HG02759 (cell line): ENCODE measurements at regions not wholly inside any gene's neighbourhood (a gene's known extent, or its start where the extent isn't known, plus 50 kb on each side); places are given as distances from the start of the nearest gene placed in this dataset.
"Not testable (repeated sequence)": the region's sequence is repeated elsewhere in the genome, so short reads cannot be mapped to it uniquely, and the experiment has no call there.

ENCODE experiments used
- ATAC-seq: cut with Tn5 transposase; IDR thresholded peaks from one replicate; pipeline ENCODE4 v1.9.1; 2021; ENCODE audit warnings: mild to moderate bottlenecking, moderate library complexity; ENCODE audit not compliant: unreplicated experiment

DNA sequence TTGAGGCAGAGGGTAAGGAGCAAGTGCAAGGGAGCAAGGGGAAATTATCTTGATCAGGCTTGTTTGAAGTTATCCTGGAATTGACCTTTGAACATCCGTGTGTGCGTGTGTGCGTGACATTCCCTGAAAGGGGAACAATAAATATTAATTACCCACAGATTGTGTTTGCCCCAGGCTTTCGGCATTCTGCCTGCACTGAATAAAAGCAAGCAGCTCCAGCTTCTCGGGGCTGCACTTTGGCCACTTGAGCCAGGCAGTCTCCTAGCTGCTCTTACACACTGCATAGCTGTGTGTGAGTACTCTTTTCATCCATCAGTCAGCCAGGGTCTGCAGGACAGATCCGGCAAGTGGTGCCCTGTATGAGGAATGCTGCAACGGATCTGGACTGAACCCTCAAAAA lies 107.7 kb upstream of the BTN3A2 start:
- ATAC-seq, result no peak

GRCh38 chr6:26258212-26258977 lies 106.6 kb upstream of the BTN3A2 start:
- ATAC-seq, result no peak

DNA sequence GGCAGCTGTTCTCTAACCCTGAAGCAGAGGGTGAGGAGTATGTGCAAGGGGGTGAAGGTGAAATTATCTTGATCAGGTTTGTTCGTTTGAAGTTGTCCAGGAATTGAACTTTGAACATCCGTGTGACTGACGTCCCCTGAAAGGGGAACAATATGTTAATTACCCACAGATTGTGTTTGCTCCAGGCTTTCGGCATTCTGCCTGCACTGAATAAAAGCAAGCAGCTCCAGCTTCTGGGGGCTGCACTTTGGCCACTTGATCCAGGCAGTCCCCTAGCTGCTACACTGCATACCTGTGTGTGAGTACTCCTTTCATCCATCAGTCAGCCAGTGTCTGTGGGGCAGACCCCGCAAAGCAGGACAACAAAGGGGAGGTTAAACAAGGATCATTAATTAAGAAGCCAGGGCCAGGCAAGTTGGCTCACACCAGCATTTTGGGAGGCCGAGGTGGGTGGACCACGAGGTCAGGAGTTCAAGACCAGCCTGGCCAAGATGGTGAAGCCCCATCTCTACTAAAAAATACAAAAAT lies 104.8 kb upstream of the BTN3A2 start:
- ATAC-seq, result no peak

DNA sequence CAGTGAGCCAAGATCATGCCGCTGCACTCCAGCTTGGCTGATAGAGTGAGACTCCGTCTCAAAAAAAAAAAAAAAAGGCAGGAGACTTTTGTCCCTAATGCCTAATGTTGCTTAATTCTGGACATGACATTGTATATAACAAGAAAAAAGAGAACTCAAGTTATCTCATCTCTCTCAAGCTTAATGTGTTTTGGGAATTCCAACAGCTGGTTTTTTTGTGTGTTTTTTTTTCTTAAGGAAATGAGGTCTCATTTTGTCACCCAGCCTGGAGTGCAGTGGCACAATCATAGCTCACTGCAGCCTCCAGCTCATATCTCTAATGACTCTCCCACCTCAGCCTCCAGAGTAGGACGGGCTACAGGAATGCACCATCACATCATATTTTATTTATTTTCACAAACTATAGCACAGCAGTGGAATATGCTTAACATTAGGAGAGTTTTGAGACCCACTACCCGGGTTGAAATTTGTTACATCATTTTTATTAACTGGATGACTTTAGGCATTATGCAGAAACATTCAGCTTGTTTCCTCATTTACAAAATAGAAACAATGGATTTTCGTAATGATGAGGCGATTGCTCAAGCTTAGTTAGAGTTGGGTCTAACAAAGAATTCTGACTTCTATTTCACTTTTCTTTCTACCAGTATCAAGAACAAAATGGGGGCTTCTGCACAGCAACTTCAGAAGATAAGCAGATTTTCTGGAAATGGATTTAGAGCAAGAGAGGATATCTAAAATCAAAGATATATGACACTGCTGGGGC lies 104.1 kb upstream of the BTN3A2 start:
- ATAC-seq, result no peak

- no peak for ATAC-seq
Measured at GRCh38 chr6:26264547-26264946, 100.5 kb upstream of the BTN3A2 start.

GRCh38 chr6:26267083-26267589 lies 97.9 kb upstream of the BTN3A2 start:
- ATAC-seq, result no peak

DNA sequence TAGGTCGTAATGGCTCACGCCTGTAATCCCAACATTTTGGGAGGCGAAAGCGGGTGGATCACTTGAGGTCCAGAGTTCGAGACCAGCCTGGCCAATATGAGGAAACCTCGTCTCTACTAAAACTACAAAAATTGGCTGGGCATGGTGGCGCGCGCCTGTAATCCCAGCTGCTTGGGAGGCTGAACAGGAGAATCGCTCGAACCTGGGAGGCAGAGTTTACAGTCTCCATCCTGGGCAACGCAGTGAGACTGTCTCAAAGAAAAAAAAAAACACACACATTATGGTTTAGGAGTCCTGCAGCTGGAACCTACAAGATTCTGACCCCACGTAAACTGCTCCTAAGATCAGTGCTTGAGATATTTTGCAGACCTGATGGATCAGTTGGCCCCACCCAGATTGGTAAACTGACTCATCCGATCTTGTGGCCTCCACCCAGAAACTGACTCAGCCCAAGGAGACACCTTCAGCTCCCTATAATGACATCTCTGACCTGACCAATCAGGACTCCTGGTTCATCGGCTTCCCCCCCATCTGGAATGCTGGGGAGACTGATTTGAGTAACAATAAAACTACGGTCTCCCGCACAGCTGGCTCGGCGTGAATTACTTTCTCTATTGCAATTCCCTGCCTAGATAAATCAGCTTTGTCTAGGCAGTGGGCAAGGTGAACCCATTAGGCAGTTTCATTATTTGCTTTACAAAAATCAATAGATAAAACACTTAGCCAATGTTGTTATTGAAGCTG lies 96.2 kb upstream of the BTN3A2 start:
- no peak for ATAC-seq

- ATAC-seq, result no peak
Measured at GRCh38 chr6:26269531-26270485, 95.2 kb upstream of the BTN3A2 start.

- no peak for ATAC-seq
Measured at GRCh38 chr6:26270486-26270861, 94.5 kb upstream of the BTN3A2 start.

DNA sequence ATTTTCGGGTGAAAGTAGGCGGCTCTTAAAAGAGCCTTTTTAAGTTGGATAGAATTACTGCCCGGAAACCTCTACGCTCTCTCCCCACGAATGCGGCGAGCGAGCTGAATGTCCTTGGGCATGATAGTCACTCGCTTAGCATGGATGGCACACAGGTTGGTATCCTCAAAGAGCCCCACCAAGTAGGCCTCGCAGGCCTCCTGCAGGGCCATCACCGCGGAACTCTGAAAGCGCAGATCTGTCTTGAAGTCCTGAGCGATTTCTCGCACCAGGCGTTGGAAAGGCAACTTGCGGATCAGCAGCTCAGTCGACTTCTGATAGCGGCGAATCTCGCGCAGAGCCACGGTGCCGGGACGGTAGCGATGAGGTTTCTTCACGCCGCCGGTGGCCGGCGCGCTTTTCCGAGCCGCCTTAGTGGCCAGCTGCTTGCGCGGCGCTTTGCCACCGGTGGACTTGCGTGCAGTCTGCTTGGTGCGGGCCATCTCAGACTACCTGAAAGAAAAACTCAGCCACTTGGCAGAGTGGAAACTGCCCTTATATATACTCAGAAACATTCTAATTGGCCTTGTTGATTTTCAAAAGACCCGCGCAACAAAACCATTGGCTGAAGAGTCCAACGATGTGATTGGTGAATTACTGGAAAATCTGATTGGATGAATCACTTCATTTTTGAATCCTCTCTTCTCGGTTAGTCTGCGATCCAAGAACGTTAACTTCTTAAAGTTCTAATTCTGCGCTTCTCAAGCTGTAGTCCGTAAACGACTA lies 93.9 kb upstream of the BTN3A2 start:
- ATAC-seq, result peak; percentile 32

DNA sequence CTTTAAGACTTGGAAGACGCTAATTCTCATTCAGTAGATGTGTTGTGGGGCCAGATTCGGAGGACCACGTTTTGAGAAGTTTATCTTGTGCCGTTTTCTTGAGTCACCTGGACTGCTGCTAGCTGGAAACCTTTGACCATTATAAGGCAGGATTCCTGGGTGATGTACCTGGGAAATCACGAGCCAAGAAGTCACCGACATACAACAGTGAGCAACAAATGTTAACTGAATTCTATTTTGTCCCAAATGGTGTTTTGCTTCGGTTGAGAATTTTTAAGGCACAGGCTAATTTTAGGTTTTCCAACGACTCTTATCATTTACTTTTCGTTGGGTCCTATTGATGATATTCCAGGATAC lies 93.4 kb upstream of the BTN3A2 start:
- no peak for ATAC-seq

DNA sequence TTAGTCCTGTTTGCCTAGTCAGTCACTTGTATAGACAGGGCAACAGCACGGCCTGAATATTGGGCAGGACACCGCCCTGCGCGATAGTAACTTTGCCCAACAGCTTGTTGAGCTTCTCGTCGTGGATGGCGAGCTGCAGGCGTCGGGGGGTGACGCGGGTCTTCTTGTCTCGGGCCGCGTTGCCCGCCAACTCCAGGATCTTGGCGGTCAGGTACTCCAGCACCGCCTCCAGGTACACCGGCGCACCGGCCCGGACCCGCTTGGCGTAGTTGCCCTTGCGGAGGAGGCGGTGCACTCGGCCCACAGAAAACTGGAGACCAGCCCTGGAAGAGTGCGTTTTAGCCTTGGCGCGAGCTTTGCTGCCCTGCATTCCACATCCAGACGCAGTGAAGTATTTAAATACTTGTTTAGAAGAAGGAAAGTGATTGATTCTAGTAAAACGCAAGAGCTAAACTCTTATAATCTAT lies 92.8 kb upstream of the BTN3A2 start:
- ATAC-seq, result peak; percentile 29

DNA sequence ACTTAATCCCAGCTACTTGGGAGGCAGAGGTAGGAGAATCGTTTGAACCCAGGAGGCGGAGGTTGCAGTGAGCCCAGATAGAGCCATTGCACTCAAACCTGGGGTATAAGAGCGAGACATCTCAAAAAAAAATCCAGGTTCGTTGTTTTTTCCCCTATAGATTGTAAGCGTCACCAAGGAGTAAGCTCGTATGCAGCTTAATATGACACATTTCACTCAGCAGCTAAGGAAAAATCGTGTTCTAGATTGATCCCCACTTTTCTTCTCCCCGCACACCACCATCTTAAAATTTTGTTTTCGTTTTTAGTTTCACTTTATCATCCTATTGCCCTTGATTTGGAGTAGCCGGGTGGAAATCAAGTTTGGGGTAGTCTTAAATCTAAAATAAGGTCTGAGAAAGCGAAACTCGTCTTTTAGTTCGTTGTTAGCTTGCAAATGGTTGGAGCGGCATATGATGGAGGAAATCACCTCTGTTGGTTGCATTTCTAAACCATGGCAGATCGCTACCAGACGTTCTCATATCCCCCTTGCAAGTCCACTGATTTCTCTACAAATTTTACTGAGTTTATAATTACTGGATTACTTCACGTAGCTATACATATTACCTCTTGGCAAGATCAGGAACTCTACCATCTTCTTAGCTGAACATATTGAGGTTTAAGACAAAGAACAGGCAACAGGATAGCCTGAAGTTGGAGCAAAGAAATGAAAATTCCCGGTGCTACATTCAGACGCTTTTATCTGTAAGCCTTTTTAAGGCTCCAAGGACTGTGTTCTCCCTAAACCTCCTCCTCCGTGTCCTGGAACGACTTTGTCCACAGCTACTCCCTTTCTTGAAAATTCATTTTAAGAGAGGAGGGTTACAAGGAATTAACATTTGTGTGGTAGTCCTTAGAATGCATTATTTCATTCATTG lies 91.1 kb upstream of the BTN3A2 start:
- no peak for ATAC-seq

GRCh38 chr6:26275663-26276062 lies 89.3 kb upstream of the BTN3A2 start:
- ATAC-seq, result no peak

DNA sequence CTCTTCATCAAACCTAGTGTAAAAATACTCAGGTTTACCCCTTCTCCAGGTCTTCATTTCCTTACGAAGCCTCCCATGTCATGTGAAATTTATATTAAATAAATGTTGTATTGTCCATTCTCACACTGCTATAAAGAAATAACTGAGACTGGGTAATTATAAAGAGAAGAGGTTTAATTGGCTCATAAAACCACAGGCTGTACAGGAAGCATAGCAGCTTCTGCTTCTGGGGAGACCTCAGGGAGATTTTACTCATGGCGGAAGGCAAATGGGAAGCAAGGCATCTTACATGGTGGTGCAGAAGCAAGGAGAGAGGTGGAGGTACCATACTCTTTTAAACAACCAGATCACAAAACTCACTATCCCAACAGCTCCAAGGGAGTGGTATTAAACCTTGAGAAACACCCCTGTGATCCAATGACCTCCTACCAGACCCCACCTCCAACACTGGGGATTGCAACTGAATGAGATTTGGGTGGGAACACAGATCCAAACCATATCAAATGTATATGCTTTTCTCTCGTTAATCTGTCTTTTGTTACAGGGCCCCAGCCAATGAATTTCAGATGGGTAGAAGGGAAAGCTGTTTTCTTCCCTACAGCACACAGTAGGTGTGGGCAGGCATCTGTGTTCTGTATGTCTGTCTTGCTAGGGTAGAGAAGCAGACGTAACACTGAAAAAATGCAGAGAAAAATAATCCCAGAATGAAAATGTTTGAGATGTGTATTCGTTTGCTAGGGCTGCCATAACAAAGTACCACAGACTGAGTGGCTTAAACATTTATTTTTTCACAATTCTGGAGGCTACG lies 88.0 kb upstream of the BTN3A2 start:
- ATAC-seq, result no peak

- ATAC-seq, result no peak
Measured at GRCh38 chr6:26278536-26278935, 86.5 kb upstream of the BTN3A2 start.

DNA sequence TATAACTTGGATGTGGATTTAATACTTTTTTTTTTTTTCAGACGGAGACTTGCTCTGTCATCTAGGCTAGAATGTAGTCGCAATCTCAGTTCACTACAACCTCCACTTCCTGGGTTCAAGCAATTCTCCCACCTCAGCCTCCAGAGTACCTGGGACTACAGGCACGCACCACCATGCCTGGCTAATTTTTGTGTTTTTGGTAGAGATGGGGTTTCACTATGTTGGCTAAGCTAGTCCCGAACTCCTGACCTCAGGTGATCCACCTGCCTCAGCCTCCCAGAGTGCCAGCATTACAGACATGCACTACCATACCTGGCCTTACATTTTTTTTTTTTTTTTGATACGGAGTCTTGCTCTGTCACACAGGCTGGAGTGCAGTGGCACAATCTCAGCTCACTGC lies 85.6 kb upstream of the BTN3A2 start:
- not testable (repeated sequence) for ATAC-seq

- ATAC-seq, result no peak
Measured at GRCh38 chr6:26280407-26280806, 84.6 kb upstream of the BTN3A2 start.
